Hippocampal formation (tissue), 2 donors: ENCODE measurements at regions not wholly inside any gene's neighbourhood (a gene's known extent, or its start where the extent isn't known, plus 50 kb on each side); places are given as distances from the start of the nearest gene placed in this dataset.

Experiments
- DNase-seq, 2 donors: peaks; one replicate each; lab custom pipeline; 2025; lab: John Stamatoyannopoulos, UW

DNA sequence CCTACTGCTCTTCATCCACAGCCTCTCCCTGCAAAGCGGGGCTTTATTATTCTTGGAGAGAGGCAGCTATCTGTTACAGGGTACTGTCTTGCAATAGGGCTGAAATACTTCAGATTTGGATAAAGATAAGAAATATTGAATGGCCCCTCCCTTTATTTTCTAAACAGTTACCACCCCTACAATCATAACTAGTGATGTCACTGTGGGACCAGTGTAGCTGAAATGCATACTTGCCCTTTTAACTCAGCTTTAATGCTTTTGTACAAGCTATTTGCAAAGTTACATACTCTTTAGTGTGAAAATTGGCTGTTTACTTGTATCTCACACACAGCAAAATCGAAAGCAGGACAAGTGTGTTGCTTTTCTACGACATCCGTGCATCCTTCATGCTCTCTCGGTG, 261.7 kb upstream of the GATB start:
- no peak for DNase-seq

GRCh38 chr4:152021788-152022438, 261.1 kb upstream of the GATB start:
- DNase-seq: peak; percentile 93 to 94

DNA sequence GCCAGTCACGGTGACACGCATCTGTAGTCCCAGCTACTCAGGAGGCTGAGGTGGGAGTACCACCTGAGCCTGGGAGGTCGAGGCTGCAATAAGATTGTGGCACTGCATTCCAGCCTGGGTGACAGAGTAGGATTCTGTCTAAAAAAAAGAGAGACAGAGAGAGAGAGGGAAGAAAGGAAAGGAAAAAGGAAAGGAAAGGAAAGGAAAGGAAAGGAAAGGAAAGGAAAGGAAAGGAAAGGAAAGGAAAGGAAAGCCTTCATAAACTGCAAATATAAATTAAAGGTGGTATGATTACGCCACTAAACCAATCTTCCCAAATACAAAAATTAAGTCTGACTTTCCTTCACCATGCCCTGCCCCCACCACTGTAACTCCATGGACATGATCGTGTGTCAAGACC, 259.3 kb upstream of the GATB start:
- DNase-seq: no peak

- DNase-seq: peak in 1 of 2 donors; percentile 77
Observed at GRCh38 chr4:152016303-152016620, 255.5 kb upstream of the GATB start.

- DNase-seq: peak in 1 of 2 donors; percentile 77
Observed at GRCh38 chr4:152015597-152016302, 254.9 kb upstream of the GATB start.

DNA sequence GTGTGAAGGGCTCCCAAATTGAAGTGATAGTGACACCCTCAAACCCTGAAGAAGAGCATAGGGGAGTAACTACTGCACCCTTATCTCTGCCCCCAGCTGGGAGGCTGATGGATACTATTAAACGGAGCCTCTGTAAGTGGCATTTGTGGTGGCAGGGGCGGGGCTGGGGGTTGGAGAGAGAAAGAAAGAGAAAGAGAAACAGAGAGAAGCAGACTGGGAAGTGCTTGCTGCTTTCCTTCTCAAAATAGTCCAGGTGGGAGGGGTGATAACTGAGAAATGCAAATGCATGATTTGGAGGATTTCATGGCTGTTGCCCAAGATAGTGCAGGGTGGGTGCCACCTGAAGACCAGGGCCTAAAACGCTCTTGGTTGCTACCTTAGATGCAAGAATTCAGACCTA, 253.5 kb upstream of the GATB start:
- DNase-seq: no peak

DNA sequence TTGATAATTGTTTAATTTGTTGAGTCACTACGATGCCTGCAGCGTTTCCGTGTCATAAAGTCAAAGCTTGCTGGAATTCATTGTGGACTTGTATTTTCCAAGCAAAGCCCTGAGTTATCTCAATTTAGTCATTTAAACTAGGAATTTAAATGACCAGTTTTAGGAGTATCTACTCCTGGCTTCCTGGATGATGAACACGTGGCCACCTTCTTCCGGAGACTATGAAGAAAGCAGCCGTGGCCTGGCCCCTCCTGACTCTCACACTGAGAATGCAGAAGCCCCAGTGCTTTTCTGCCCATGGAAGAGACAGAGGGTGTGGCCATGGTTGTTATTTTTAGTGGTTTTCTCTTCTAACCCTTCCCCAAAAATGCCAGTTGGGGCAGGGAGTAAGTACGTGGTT, 250.7 kb upstream of the GATB start:
- DNase-seq: no peak

DNA sequence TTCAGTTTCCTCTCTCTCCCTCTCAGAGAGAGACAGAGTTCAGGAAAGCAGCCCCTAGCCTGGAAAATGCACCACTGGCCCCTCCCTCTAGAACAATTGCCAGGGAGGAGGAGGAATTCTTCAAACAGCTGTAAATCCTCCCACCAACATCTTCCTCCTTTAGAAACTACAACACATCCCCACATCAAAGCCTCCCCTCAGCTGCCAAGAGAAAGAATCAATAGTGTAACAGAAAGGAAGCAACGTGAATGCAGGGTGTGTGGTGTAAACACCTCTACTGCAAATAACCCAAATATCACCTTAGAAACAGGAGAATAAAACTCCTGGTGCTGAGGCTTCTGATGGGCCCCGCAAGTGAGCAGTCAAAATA, 249.9 kb upstream of the GATB start:
- DNase-seq: no peak

DNA sequence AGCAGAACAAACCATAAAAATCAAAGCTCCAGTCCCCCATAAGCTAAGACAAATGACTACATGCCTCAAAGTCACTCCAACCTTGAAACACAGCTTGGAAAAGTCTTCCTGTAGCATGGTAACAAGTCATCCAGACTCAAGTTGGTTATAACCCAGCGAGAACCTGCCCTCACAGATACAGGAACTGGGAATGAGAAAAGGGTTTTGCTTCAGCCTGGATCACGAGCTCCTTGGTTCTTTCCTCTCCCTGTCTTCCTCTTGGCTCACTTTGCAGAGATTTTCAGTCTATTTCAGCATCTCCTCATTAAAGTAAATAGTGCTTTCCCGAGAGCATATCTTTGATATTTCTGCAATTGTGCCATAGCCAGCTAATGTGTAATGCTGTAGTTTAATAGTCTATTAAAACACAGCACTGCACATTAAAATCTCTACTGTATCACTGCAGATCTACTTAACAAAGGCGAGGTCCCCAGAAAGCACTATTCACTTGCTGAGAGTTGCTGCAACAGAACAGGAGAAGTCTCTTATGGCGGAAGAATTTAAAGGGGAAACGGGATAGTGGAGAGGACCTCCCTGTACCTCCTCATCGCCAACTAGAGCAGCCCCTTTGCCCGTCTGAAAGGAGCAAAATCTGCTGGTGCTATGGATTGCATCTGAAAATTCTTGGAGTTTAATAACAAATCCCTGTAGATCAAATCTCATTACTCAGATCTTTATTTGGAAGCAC, 249.3 kb upstream of the GATB start:
- no peak for DNase-seq

DNA sequence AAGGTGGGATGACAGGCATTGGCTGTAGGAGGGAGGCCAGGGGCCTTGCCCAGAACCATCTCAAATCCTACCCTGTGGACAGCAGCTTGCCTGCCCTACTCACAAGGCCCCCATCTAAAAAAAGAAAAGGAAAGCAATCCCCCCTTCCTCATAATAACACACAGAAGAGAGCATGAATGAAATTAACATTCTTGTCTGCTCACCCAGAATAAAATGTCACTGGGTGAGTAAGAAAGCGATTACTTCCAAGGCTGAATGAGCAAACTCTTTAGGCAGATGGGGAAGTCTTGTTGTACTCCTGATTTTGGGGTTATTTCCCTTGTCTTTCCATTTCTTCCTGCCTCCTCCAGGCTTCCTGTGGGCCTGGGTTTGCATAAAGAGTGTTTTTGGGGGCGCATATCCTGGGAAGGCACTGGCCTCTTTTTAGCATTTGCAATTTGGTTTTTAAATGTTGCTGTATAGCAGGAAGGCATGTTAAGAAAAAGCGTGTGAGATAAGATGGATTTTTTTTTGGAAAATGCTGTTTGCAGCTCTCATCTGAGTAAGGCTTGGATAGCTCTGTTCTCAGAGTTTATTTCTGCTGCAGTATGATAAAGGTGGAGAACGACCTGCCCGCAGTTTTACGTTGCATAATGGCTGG, 248.3 kb upstream of the GATB start:
- no peak for DNase-seq

DNA sequence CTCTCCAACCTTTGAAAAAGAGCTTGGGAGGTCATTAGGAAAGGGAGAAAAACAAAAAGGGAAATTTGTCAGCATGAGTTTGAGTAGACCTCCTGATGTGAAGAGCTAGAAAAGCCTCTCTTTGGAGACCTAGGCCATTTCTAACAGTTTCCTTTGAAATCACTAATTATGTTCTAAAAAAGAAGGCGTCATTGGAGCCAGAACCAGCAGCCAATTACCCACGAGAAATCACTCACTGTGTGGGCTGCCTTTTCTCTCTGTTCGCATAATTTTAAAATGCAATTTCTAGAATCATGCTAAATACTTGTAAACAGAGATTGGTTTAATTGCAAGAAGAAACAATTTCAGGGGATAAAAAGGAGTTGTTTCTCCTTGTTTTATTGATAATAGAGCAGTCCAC, 246.3 kb upstream of the GATB start:
- DNase-seq: peak in 1 of 2 donors; percentile 60

- DNase-seq: no peak
Observed at GRCh38 chr4:152004801-152005200, 244.0 kb upstream of the GATB start.

GRCh38 chr4:152000518-152000917, 239.7 kb upstream of the GATB start:
- no peak for DNase-seq

DNA sequence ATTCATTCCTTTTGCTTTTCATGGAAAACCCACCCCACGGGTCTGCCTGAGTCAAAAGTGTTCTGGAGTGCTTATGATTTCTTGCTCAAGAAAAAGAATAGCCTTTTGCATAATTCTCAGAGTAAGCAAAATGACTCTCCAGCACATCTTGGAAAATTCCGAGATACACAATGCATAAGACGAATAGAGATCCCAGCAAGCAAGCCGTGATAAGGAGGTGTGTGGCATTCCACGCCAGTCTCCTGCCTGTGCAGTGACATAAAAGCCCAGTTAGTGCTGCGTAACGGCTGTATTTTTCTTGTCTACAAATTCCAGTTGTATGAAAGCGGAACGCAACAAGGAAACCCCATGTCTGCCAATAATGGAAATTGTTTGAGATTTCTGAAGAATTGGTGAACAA, 237.9 kb upstream of the GATB start:
- no peak for DNase-seq

- no peak for DNase-seq
Observed at GRCh38 chr4:151997461-151997860, 236.7 kb upstream of the GATB start.

GRCh38 chr4:151994429-151994828, 233.6 kb upstream of the GATB start:
- DNase-seq: no peak

- DNase-seq: no peak
Observed at GRCh38 chr4:151993521-151993920, 232.7 kb upstream of the GATB start.

- DNase-seq: no peak
Observed at GRCh38 chr4:151992332-151993154, 231.7 kb upstream of the GATB start.

DNA sequence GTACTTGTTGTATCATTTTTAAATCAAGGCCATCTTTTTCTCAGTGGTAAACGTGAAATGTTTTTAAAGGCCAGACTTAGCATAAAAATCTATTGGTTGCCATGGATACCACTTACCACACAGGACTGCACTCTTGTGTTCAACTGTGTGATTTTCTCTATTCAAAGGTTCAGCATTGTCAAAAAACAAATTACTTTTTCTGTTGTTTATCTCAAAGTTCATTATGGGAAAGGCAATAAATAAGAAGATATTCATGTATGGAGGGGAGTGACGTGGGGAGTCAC, 231.0 kb upstream of the GATB start:
- peak in 1 of 2 donors; percentile 59 for DNase-seq

GRCh38 chr4:151991001-151991883, 230.4 kb upstream of the GATB start:
- DNase-seq: no peak

GRCh38 chr4:151990201-151990600, 229.4 kb upstream of the GATB start:
- DNase-seq: no peak
